Activated CD8-positive, alpha-beta memory T cell treated with anti-CD3 and anti-CD28 coated beads for 1 hour (primary cell): ENCODE measurements at regions not wholly inside any gene's neighbourhood (a gene's known extent, or its start where the extent isn't known, plus 50 kb on each side); places are given as distances from the start of the nearest gene placed in this dataset.

Experiments used
- DNase-seq, 2 donors: peaks; one replicate each; pipeline ENCODE4 v3.0.0-alpha.2; 2020; ENCODE audit warnings: low read depth in 1 of 2; ENCODE audit errors: extremely low read depth in 1 of 2

- DNase-seq, result no peak
Measured at GRCh38 chr11:122453586-122453985, 201.9 kb upstream of the UBASH3B start.

GRCh38 chr11:122451911-122452310, 203.6 kb upstream of the UBASH3B start:
- DNase-seq, result no peak

GRCh38 chr11:122441666-122442035, 213.9 kb upstream of the UBASH3B start:
- no peak for DNase-seq

GRCh38 chr11:122440811-122441665, 214.5 kb upstream of the UBASH3B start:
- no peak for DNase-seq

- DNase-seq, result no peak
Measured at GRCh38 chr11:122439866-122440810, 215.4 kb upstream of the UBASH3B start.

GRCh38 chr11:122436188-122436555, 219.3 kb upstream of the UBASH3B start:
- no peak for DNase-seq

- DNase-seq, result no peak
Measured at GRCh38 chr11:122435540-122436187, 219.9 kb upstream of the UBASH3B start.

GRCh38 chr11:122434786-122435185, 220.7 kb upstream of the UBASH3B start:
- DNase-seq, result no peak

- DNase-seq, result no peak
Measured at GRCh38 chr11:122430490-122430889, 225.0 kb upstream of the UBASH3B start.

GRCh38 chr11:122426073-122426472, 229.4 kb upstream of the UBASH3B start:
- no peak for DNase-seq

- no peak for DNase-seq
Measured at GRCh38 chr11:122424636-122425035, 230.9 kb upstream of the UBASH3B start.

- no peak for DNase-seq
Measured at GRCh38 chr11:122423886-122424285, 231.6 kb upstream of the UBASH3B start.

- DNase-seq, result no peak
Measured at GRCh38 chr11:122423273-122423672, 232.2 kb upstream of the UBASH3B start.

GRCh38 chr11:122422682-122423081, 232.8 kb upstream of the UBASH3B start:
- DNase-seq, result no peak

- no peak for DNase-seq
Measured at GRCh38 chr11:122421702-122422101, 233.8 kb upstream of the UBASH3B start.

- DNase-seq, result no peak
Measured at GRCh38 chr11:122418032-122418431, 237.5 kb upstream of the UBASH3B start.

GRCh38 chr11:122414406-122415018, 241.0 kb upstream of the UBASH3B start:
- DNase-seq, result no peak

- DNase-seq, result no peak
Measured at GRCh38 chr11:122413677-122414076, 241.8 kb upstream of the UBASH3B start.

- no peak for DNase-seq
Measured at GRCh38 chr11:122412581-122412980, 242.9 kb upstream of the UBASH3B start.

- no peak for DNase-seq
Measured at GRCh38 chr11:122406466-122406865, 249.1 kb upstream of the UBASH3B start.
